ENCODE measurements at regions not wholly inside any gene's neighbourhood (a gene's known extent, or its start where the extent isn't known, plus 50 kb on each side); places are given as distances from the start of the nearest gene placed in this dataset.

DNA sequence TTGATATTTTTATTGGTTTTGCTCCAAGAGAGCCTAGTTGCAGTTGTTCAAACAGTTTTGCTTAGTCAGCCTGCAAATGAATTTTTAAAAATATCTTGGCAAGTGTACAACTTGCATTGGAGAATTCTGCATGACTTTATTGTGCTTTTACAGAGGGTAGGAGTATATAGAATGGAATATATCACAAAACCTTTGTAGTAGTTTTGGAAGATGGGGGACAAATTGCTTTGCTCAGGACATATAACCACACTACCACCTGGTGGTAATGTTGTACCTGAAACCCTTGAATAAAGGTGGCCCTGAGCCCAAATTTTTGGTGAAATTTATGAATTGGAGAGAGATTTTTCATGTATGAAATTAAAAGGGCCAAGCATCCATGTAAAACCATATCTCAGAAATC is 645.2 kb downstream of the MED13L start:
- DNase-seq (no peak), ATAC-seq (ENCODE audit: poor library complexity) (no peak)
- intact Hi-C loops (cut with DNase I): loop anchor here (10.0 kb wide), 1 partner anchor 968 kb away; no protein-coding TSS in a partner anchor

DNA sequence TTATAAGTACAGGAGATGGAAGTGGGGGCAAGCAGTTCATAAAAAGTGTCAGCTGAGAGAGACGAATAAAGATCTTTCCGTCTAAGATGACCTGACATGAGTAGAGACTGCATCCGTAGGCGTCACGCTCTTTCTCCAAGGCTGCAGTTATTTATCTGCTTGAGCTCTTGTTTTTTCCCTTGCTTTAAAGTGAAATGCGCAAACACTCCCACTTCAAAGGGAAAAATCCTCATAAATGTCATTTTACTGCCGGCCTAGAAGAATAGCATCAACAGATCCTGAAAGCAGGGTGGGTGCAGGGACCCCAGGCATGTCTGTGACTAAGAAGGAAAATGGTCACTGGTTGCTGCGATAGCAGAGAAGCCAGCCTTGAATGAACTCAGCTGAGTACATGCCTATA is 647.4 kb downstream of the MED13L start:
- intact Hi-C loops (cut with DNase I): loop anchor here (10.0 kb wide), 1 partner anchor 965 kb away; no protein-coding TSS in a partner anchor
- no peak for DNase-seq

DNA sequence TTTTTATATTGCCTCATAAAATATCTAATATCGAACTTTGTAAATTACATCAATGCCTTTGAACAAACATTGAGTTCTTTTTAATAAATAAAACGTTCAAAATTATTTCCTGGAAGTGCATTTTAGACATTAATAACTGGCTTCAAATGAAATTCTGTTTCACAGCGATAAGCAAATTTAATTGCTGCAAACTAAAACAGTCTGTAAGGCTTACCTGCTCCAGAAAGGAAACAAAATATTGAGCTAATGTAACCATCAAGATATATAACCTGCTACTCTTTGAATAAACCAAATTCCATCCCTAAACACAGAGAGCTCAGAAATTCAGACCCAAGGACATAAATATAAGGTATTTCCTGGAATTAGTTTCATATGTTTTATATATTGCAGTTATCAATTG is 651.3 kb downstream of the MED13L start:
- intact Hi-C loops (cut with DNase I): no loop called here
- no peak for DNase-seq
- ATAC-seq (ENCODE audit: poor library complexity): no peak

More for the DNA sequence above, 647.4 kb downstream of the MED13L start:
- ATAC-seq (ENCODE audit: poor library complexity): no peak

DNA sequence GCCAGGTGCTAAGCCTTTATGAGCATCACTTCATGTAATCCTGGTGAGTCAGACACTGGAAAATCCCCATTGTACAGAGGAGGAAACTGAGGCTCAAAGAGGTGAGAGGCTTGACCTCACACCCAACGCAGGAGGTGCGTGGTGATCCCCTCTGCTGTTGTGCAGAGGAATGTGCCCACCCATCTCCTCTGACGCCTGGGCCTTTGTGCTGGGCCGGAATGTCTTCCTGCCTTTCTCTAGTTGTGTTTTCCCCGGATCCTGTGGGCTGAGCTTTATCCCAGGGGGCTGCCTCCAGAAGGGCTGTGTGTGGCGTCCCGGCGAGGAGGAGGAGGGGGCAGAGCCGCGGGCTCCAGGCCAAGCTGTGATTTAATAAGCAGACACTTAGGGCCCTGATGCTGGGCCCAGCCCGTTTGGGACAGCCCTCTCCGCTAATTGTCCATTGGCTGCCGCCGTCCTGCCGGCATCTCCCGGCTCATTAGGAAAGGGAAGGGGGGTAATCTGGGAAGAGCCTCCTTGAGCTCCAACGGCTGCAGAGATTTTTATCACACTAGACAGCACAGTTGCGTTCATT is 653.6 kb downstream of the MED13L start:
- intact Hi-C loops (cut with DNase I): no loop called here
- ATAC-seq (ENCODE audit: poor library complexity) (peak; percentile 76), DNase-seq (peak; percentile 79)

DNA sequence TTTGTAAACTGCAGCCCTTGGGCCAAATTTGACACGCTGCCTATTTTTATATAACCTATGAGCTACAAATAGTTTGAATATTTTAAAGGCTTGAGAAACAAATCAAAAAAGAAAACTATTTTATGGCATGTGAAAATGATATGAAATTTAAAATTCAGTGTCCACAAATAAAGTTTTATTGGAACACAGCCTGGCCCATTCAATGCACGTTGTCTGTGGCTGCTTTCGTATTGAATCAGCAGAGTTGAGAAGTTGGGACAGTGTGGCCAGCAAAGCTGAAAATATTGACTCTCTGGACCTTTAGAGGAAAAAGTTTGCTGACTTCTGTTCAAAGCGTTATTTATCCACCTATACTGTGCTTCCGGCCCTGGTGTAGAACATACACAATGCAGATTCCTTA is 654.2 kb downstream of the MED13L start:
- intact Hi-C loops (cut with DNase I): no loop called here
- ATAC-seq (ENCODE audit: poor library complexity) (no peak), DNase-seq (no peak)

DNA sequence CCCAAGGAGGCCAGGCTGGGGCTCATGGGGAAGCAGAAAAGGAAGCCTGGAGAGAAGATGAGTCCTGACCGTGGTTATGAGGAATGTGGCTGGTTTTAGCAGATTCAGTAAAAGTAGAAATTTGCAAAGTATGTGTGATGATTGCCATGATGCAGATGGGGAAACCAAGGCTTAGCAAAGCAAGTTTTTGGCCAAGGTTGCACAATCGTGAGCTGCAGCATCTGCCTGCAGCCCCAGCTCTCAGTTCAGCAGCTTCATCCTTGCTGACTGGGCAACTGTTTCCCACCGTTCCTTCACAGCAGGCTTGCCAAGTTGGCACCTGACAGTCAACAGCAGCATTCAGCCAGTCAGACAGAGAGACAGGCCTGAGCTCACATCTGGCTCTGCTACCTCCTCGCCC is 656.7 kb downstream of the MED13L start:
- ATAC-seq (ENCODE audit: poor library complexity) (no peak), DNase-seq (no peak)
- intact Hi-C loops (cut with DNase I): no loop called here

DNA sequence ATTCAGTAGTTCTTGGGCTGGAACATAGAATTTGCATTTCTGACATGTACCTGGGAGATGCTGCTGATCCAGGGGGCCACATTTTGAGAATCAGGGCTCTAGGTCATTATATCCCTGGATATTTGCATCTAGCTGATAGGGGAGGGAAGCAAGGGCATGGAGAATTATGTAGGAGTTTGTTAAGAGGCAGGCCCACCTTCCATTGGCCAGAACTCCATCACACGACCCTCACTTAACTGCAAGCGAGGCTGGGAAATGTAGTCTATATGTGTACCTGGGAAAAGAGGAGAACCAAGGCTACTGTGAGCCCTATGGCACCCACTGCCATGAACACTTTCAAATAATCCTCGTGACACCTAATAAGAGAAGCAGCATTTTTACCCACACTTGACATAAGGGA is 657.6 kb downstream of the MED13L start:
- ATAC-seq (ENCODE audit: poor library complexity): no peak
- intact Hi-C loops (cut with DNase I): no loop called here
- DNase-seq: no peak

DNA sequence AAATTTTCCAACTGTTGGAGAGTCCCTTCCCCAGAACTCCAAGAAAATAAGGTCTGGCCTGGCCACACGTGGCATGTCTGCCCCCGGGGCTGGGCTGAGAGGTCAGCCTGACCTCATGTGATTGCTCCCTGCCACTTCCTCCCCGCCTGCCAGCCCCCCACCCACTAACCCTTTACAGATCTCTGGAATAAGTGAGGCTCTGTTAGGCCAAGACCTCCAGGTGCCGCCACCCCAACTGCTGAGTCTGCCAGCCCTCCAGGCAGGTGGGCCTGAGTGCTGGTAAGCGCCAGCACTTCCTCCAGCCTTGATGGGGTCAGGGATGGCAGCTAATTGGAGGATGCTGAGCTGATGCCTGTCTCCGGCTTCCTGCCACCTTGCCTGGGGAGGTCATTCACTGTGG is 658.4 kb downstream of the MED13L start:
- ATAC-seq (ENCODE audit: poor library complexity) (no peak), DNase-seq (no peak)
- intact Hi-C loops (cut with DNase I): no loop called here

DNA sequence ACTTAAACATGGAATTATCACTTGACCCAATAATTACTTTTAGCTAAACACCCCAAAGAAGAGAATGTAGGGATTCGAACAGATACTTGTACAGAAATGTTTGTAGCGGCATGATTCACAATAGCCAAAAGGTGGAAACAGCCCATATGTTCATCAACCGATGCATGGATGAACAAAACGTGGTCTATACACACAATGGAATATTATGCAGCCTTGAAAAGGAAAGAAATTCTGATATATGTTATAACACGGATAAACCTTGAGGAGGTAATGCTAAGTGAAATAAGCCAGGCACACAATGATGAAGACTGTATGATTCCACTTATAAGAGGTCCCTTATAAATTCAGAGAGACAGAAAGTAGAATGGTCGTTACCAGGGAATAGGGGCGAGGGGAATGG is 659.4 kb downstream of the MED13L start:
- ATAC-seq (ENCODE audit: poor library complexity) (no peak), DNase-seq (no peak)
- intact Hi-C loops (cut with DNase I): no loop called here

DNA sequence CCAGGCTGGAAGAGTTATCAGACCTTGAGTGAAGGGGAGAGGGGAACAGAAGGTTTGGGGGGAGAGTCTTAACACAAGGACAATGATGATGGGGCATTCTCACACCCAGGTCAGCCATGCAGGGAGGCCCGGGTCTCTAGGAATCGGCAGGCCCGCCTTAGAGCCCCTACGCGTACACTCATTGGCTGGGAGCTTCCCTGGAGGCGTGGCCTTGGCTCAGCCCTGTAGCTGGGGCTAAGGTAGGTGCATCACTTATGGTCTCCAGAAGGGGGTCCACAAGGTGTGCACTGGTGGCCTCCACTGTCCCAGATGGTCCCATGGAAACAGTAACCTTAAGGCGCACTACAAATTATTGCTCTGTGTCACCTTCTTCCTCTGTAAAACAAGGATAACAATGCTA is 660.1 kb downstream of the MED13L start:
- no peak for ATAC-seq (ENCODE audit: poor library complexity)

DNA sequence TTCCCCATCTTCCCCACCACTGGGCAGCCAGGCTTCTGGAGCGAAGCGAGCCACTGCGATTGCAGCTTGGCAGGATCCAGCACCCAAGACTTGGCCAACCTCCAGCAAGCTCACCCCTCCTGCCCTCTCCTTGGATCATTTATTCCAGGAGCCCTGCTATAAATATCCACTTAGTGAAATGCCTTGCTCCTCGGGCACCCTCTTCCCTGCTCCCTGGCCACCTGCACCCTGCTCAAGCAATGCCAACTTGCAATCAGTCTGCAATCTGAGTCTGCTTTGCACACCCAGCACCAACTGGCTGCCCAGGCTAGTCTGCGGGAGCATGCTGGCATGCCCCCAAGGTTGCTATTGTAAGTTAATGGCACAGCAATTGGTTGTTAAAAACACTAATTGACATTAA is 666.0 kb downstream of the MED13L start:
- ATAC-seq (ENCODE audit: poor library complexity) (peak; percentile 89), DNase-seq (peak; percentile 60)
- intact Hi-C loops (cut with DNase I): no loop called here

More for the DNA sequence above, 660.1 kb downstream of the MED13L start:
- DNase-seq: no peak
- intact Hi-C loops (cut with DNase I): no loop called here

DNA sequence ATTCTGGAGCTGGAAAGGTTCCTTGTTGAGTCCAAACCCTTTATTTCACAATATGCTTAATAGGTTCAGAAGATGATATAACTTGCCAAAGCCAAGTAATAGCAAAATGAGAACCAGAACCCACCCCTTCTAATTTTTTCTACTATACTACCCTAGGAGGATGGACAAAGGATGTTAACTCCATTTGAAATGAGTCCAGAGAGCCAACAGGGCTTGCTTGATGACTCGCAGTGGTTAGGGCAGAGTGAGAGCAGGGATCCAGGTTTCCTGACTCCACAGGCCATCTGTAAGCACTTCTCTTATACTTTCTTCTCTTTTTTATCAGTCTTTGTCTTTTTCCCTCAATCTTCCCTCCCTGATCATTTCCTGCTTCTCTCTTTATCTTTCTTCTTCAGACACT is 668.1 kb downstream of the MED13L start:
- DNase-seq (no peak), ATAC-seq (ENCODE audit: poor library complexity) (no peak)
- intact Hi-C loops (cut with DNase I): no loop called here

DNA sequence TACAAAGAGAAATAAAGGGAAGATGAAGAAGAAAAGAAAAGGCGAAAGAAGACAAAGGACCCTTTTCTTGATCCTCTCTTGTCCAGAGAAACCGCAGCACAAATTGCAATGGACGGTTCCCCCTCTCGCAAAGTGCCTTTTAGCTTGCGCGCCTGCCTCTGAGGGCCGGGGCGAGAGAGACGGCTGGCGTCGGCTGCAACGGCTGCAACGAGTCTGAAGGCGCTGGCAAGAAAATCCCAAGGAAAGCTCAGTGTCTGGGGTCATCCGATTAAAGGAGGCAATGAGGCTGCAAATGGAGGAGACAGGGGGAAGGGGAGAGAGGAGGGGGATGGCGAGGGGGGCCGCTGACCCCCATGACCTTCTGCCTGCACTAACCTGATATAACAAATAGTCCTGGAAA is 671.5 kb downstream of the MED13L start:
- intact Hi-C loops (cut with DNase I): no loop called here
- no peak for DNase-seq
- no peak for ATAC-seq (ENCODE audit: poor library complexity)

DNA sequence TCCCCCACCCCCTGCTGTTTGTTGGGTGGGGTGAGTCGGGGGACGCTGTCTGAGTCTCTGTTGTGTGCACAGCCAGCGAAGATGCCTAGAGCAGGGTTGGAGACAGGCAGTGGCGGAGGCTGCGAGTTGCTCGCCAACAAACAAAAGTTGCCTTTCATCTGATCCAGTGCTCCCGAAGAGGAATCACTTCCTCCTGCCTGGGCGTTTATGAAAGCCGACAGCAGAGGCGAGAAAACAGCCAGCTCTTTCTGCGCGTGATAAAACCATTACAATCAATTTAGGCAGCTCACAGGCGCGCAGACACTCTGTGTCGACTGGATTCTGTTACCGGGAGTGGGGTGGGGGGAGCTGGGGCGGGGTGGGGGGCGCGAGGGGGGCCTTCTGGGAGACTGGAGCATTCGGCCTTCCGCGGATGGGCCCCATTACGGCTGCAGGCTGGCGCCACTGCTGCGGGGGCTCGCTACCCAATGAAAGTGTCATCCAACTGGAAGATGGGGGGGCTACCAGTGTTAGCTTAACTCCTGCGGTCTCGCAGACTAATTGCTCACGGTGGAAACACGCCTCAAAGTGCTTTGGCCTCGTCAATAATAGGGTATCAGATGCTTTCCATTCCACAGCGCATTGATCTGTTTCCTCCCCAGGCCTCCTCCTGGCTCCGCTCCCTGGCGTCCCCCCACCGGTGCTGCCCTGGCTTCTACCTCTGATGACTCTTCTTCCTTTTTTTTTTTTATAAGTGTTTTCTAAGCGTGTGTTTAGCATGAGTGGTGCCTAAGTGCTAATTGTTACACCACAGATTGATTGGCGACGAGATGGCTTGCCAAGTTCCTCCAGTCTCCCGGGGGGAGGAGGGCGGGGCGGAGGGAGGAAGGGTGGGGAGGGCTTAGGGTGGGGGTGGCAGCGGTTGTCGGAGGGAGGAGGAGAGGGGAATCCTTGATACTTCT is 678.4 kb downstream of the MED13L start:
- peak; percentile 59 for DNase-seq
- intact Hi-C loops (cut with DNase I): no loop called here
- ATAC-seq (ENCODE audit: poor library complexity): peak; percentile 34

DNA sequence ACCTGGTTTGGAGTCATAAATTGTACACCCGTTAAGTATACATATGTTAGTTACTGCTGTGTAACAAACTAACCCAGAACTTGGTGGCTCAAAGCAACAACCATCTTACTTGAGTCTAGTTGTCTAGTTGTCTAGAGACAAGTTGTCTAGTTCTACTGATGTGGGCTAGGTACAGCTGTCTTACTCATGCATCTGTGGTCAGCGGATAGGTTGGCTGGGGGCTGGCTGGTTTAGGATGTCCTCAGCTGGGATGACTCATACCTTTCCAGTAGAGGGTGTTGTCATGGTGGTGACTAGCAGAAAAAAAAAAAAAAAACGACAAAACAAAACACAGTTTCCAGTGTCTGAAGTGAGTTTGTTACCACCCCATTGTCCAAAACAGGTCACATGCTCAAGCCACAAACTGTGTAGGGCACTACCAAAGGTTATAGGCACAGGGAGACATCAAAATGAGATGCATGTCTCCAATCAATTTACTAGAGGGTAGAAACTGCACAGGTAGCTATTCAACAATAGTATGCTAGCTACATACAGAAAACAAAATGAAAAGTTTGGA is 680.3 kb downstream of the MED13L start:
- intact Hi-C loops (cut with DNase I): no loop called here
- DNase-seq (no peak), ATAC-seq (ENCODE audit: poor library complexity) (no peak)

DNA sequence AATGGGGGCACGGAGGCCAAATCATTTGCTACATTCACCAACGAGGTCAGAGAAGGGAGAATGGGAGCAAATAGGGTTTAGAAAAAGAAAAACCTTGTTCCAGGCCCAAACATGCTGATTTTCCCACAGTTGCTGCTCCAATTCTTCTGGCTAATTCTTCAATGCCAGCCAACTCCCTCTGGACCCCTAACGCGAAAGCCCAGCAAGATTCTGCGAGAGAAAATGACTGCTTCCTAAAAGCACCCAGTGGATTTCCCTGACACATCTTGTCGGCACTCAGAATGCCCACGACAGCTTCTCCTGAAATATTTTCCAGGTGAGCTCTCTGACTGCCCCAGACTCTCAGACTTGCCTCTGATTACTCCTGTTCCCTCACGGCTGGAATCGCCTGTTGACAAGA is 689.4 kb downstream of the MED13L start:
- DNase-seq (no peak), ATAC-seq (ENCODE audit: poor library complexity) (no peak)
- intact Hi-C loops (cut with DNase I): no loop called here

DNA sequence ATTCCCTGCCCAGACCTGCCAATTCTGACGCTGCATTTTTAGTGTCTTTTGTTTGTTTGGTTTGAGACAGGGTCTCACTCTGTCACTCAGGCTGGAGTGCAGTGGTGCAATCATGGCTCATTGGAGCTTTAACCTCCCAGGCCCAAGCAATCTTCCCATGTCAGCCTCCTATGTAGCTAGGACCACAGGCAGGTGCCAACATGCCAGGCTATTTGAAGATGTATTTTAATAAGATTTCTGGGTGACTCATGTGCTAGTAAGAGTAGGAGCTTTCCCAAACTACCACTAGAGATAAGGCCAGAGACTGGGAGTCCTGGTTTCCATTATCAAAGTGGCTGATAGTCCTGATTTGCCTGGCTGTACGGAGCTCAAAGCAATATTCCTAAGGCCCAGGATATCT is 693.3 kb downstream of the MED13L start:
- ATAC-seq (ENCODE audit: poor library complexity) (no peak), DNase-seq (no peak)
- intact Hi-C loops (cut with DNase I): no loop called here

DNA sequence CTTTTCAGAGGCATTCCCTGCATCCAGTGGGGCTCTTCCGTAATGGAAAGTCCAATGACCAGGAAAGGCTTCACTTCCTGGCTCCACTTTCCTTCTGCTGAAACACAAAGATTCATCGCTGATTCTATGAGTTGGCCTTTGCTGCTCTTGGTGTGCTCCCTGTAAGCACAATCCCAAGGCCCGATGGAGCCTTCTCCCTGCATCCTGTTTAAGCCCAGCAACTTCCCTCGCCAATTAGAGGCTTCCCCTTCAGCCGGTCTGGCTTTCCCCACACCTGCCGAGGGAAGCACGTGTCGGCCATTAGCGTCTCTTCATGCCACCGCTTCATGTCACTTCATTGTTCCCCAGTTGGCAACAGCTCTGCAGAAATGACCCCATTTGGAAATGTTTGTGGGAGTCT is 693.9 kb downstream of the MED13L start:
- ATAC-seq (ENCODE audit: poor library complexity) (no peak), DNase-seq (no peak)
- intact Hi-C loops (cut with DNase I): no loop called here

DNA sequence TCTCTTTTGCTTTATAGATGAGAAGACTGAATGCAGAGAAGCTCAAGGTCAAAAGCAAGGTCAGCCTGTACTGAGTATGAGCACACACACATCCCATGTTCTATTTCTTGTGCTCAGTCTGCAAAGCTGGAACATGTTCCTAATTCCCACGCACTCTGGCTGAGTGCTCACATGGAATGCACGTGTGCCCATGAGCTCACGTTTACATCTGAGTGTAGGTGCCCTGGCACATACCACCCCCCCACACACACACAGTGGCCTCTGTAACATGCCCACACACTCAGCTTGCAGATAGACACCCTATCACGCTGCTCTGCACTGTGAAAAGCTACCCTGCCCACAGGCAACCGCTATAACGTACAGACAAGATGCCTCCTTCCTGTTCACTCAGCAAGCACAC is 700.1 kb downstream of the MED13L start:
- no peak for ATAC-seq (ENCODE audit: poor library complexity)

DNA sequence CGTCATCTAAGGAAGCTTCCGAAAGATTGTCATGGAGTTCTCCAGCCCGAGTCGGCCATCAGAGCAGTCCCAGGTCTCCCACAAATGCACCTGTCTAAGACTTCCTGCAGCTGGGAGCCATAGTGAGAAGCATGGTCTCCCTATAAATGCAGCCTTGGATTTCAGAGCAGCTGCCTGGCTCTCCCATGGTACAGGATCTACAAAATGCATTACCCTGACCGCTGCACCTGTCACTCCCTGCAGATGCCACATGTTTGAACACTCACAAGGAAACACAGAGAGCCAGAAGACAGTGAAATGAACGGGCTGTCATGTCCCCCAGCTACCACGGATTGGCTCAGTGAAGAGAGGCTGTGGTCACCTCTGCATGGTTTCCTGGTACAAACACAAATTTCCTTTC is 702.7 kb downstream of the MED13L start:
- no peak for DNase-seq

More for the DNA sequence above, 700.1 kb downstream of the MED13L start:
- intact Hi-C loops (cut with DNase I): no loop called here
- no peak for DNase-seq

More for the DNA sequence above, 702.7 kb downstream of the MED13L start:
- no peak for ATAC-seq (ENCODE audit: poor library complexity)
- intact Hi-C loops (cut with DNase I): no loop called here
